ENCODE measurements at regions not wholly inside any gene's neighbourhood (a gene's known extent, or its start where the extent isn't known, plus 50 kb on each side); places are given as distances from the start of the nearest gene placed in this dataset.

- intact Hi-C loops (cut with micrococcal nuclease): no loop called here
These were observed 146.1 kb downstream of the SMAD6 start for GRCh38 chr15:66848116-66848515.

DNA sequence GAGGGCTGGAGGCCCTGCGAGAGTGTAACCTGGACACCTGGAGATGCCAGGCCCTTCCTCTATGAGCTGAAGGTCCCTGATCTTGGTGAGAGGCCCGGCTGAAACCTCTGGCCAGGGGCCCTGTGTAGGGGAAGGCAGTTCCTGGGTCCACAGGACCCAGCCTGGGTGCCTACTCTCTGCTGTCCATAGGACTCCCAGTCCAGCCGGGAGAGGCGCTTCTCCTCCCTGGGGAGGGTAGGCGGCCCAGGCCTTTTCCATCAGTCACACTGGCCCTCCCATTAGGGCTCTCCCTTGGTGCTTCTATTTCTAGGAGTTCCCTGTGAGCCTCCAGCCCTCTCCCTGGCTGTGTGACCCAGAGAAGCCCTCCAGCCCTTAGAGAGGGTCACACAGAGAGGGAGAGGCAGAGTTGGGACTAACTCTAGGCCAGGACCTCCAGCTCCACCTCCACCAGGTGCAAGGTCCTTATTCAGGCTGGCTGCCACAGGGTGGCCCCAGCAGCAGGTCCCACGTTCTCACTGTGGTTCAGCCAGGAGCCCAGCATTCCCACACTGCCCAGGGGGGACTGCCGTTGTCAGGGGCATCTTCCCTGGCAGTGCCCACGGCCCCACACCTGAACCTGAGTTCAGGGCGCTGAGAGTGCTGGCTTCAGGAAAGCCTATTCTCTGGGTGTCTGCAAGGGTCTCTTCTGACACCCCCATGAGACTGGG, 146.8 kb downstream of the SMAD6 start:
- intact Hi-C loops (cut with micrococcal nuclease): no loop called here

GRCh38 chr15:66849393-66849745, 147.3 kb downstream of the SMAD6 start:
- intact Hi-C loops (cut with micrococcal nuclease): no loop called here

- intact Hi-C loops (cut with micrococcal nuclease): loop anchor here (2.0 kb wide), 1 partner anchor 147 kb away; the partner anchor contains the start of gene SMAD6
These were observed 147.7 kb downstream of the SMAD6 start for GRCh38 chr15:66849746-66850077.

DNA sequence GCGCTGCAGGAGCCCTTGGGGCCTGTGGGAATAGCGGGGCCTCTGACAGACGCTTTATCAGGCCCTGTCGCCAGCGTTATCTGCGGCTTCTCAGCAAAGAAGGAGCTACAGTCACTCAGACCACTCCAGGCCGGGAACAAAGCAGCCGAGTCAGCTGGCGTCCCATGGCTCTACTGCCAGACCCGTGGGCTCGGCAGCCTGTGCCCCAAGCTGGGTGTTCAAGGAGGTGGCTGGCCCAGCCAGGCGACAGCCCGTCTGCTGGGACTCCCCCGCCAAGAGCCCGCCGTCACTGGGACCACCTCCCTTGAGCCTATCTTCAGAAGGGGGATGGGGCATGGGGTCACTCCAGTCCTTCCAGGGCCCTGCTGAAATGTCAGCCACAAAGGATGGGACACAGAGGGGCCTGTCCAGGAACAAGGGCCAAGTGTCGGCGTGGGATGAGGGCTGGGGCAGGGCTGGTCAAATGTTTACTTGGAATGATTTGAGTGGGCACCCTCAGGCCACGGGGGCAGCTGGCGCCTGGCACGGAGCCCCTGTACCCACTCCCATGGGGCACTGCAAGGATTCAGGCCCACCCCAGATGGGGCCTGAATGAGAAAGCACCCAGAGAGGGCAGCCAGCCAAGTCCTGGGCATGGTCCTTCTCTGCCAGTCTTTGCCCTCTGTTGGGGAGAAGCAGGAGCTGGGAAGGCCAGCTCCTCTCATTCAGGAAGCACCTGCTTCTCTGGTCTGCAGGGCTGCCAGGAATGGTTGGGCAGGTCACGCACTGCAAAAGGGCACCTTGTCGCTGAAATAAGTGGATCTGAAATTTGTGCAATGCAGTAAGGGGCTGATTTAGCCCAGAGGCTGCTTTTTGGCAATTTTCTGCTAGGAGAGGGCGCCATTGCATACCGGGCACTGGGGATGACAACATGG, 148.3 kb downstream of the SMAD6 start:
- intact Hi-C loops (cut with micrococcal nuclease): loop anchor here (2.0 kb wide), 1 partner anchor 148 kb away; the partner anchor contains the start of gene SMAD6

- intact Hi-C loops (cut with micrococcal nuclease): loop anchor here (1.0 to 2.0 kb wide), 3 partner anchors 148 to 248 kb away; partner anchors contain the start of gene SMAD6
These were observed 148.9 kb downstream of the SMAD6 start for GRCh38 chr15:66850996-66851310.

GRCh38 chr15:66851311-66852063, 149.5 kb downstream of the SMAD6 start:
- intact Hi-C loops (cut with micrococcal nuclease): loop anchor here (1.0 to 2.0 kb wide), 3 partner anchors 149 to 248 kb away; partner anchors contain the start of gene SMAD6

- intact Hi-C loops (cut with micrococcal nuclease): no loop called here
These were observed 150.2 kb downstream of the SMAD6 start for GRCh38 chr15:66852064-66852905.

- intact Hi-C loops (cut with micrococcal nuclease): no loop called here
These were observed 152.3 kb downstream of the SMAD6 start for GRCh38 chr15:66854012-66854965.

DNA sequence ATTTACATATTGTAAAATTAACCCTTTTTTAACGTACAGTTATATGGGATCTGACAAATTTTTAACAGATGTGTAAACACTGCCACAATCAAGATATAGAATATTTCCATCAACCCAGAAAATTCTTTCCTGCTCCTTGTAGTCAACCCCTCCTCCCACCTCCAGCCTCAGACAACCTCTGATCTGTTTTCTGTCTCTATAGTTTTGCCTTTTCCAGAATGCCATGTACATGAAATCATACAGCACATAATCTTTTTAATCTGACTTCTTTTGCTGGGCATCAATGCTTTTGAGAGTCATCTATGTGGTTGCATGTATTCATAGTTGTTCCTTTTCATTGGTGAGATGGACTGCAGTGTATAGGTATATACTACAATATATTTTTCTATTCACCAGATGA, 153.0 kb downstream of the SMAD6 start:
- intact Hi-C loops (cut with micrococcal nuclease): no loop called here

GRCh38 chr15:66857694-66858093, 155.7 kb downstream of the SMAD6 start:
- intact Hi-C loops (cut with micrococcal nuclease): no loop called here

GRCh38 chr15:66858423-66859207, 156.6 kb downstream of the SMAD6 start:
- intact Hi-C loops (cut with micrococcal nuclease): no loop called here

GRCh38 chr15:66859688-66860253, 157.7 kb downstream of the SMAD6 start:
- intact Hi-C loops (cut with micrococcal nuclease): no loop called here

- intact Hi-C loops (cut with micrococcal nuclease): no loop called here
These were observed 158.8 kb downstream of the SMAD6 start for GRCh38 chr15:66860844-66861243.

- intact Hi-C loops (cut with micrococcal nuclease): no loop called here
These were observed 160.3 kb downstream of the SMAD6 start for GRCh38 chr15:66862111-66862939.

DNA sequence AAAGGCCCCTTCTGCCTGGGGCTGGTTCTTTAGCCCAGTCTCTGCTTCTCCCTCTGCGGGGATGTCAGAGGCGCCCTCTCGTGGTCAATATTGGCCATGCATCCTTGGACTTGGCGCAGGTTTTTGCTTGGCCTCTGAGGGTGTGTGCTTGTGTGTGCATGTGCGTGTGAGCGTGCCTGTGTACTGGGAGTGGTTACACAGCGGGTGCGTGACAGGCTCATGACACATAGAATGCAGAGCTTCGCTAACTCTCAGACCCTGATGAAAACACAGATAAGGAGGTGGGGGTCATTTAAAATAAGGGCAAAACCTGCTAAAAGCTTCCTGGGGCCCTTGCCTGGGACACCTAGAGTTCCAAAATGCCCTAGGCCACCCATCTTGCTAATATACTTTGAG, 160.9 kb downstream of the SMAD6 start:
- intact Hi-C loops (cut with micrococcal nuclease): loop anchor here (1.0 kb wide), 1 partner anchor 260 kb away; no protein-coding TSS in a partner anchor

DNA sequence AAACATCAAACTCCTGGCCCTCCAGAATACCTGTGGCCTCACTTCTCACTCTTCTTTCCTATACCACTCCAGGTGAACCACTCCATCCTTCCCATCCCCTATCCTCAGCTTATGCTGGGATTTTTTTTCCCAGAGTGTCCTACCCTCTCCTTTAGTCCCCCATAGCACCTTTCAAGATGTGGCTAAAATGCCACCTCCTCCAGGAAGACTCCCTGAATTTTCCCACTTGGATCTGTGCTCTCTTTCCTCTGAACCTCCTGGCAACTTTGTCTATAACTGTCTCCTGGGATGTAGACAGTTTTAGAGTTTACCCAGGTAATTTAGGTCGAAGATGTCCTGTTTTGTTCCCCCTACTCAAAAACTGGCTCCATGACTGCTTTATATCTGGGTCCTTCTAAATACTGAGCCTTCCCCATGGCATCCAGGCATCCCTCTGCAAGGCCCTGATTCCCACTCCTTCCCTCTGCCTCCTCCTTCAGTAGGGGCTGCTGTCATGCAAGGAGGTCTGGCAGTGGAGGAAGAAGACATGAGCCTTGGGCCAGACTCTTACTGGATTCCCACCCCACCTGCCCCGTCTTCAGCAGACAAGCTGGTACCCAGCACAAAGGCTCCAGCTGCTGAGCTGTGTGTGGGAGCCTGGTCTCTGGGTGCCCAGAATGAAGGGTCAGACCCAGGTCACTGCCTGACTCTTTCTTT, 161.5 kb downstream of the SMAD6 start:
- intact Hi-C loops (cut with micrococcal nuclease): loop anchor here (1.0 kb wide), 1 partner anchor 260 kb away; no protein-coding TSS in a partner anchor

Measured in T-helper 1 cell treated with Interleukin-12 subunit alpha and Interleukin-12 subunit beta and Interleukin-4 antibody, amounts not matched to agents 30 ng/mL and 1 ng/mL, for 36 hours (primary cell).